HCT116 (cell line): ENCODE measurements at regions not wholly inside any gene's neighbourhood (a gene's known extent, or its start where the extent isn't known, plus 50 kb on each side); places are given as distances from the start of the nearest gene placed in this dataset.

ENCODE experiments used
- ATAC-seq: fragments of 200-7000 bp; cut with Tn5 transposase; 2 replicates; pipeline ENCODE4 v1.9.1; 2020; ENCODE audit warnings: mild to moderate bottlenecking, moderate library complexity
- BruUV-seq: library from RNA; stranded (reverse); fragments of 400-500 nt; replicated peaks from 2 replicates; lab custom pipeline; 2021; lab: Mats Ljungman, UMichigan
- CTCF ChIA-PET: fragments of 300-600 bp; sonication (Branson Sonifier 250); formaldehyde crosslinking; loops from one replicate; lab custom pipeline; 2021; ENCODE audit warnings: antibody characterized with exemption; lab: Charles Lee
- POLR2A ChIA-PET: fragments of 300-600, 350-600 bp; sonication (Branson Sonifier 250); formaldehyde crosslinking; loops from one replicate; lab custom pipeline; 2021; ENCODE audit warnings: antibody characterized with exemption; lab: Charles Lee
- RAD21 ChIA-PET, 2 experiments: fragments of 300-600 bp; sonication (Branson Sonifier 250); formaldehyde crosslinking; loops; one replicate each; lab custom pipeline; 2023; ENCODE audit warnings: low total read pairs in 2 of 2; ENCODE audit not compliant: uncharacterized antibody in 2 of 2, unreplicated experiment in 2 of 2, low non-redundant PET in 1 of 2; lab: Charles Lee
- DNase-seq: peaks from one replicate; pipeline ENCODE4 v3.0.0-alpha.2; 2010; ENCODE audit warnings: low read depth, low spot score
- H2AFZ ChIP-seq: fragments of 200-600 bp; shearing (Covaris generic), sonication (generic); 2 replicates; pipeline ENCODE4 v1.6.1; 2017; ENCODE audit warnings: low read depth, mixed run types, mixed read lengths, antibody characterized with exemption, low read length; ENCODE audit not compliant: poor library complexity, severe bottlenecking
- H3K27ac ChIP-seq: 2 replicates; pipeline ENCODE4 v1.5.1; 2012; ENCODE audit warnings: low read depth, low read length
- H3K27me3 ChIP-seq: fragments of 200-600 bp; sonication (generic); 2 replicates; pipeline ENCODE4 v1.6.1; 2016; ENCODE audit warnings: mixed run types, low read length, mixed read lengths; ENCODE audit not compliant: insufficient read depth
- H3K36me3 ChIP-seq, 2 experiments: fragments of 200-500 bp in 1 of 2; fragments of 200-600 bp in 1 of 2; sonication (Bioruptor generic) in 1 of 2; sonication (generic) in 1 of 2; 2 replicates each; pipeline versions ENCODE4 v1.5.1 to v1.6.1; 2014 to 2016; ENCODE audit warnings: low read length in 2 of 2, inconsistent platforms in 1 of 2, mixed read lengths in 1 of 2, mixed run types in 1 of 2; ENCODE audit not compliant: insufficient read depth in 2 of 2, control insufficient read depth in 1 of 2
- H3K4me1 ChIP-seq, 2 experiments: fragments of 200-600 bp in 1 of 2; sonication (generic) in 1 of 2; 2 replicates each; pipeline versions ENCODE4 v1.5.1 to v1.6.1; 2012 to 2017; ENCODE audit warnings: low read length in 2 of 2, inconsistent platforms in 1 of 2, mild to moderate bottlenecking in 1 of 2, mixed read lengths in 1 of 2, mixed run types in 1 of 2, moderate library complexity in 1 of 2; ENCODE audit not compliant: insufficient read depth in 2 of 2, control insufficient read depth in 1 of 2
- H3K4me2 ChIP-seq: fragments of 200-600 bp; sonication (generic); 2 replicates; pipeline ENCODE4 v1.6.1; 2017; ENCODE audit warnings: mixed run types, low read length, mixed read lengths
- H3K4me3 ChIP-seq, 2 experiments: fragments of 200-600 bp in 1 of 2; sonication (generic) in 1 of 2; replicated peaks in 1 of 2; 2 replicates each; pipeline ENCODE4 v1.5.1; 2011 to 2016; ENCODE audit warnings: low read length in 2 of 2, control low read depth in 1 of 2, low read depth in 1 of 2, mild to moderate bottlenecking in 1 of 2, mixed read lengths in 1 of 2, mixed run types in 1 of 2
- H3K79me2 ChIP-seq: fragments of 200-600 bp; sonication (generic); 2 replicates; pipeline ENCODE4 v1.6.1; 2017; ENCODE audit warnings: mild to moderate bottlenecking, mixed run types, low read length, moderate library complexity, mixed read lengths; ENCODE audit not compliant: insufficient read depth
- H3K9ac ChIP-seq: fragments of 200-600 bp; sonication (generic); 2 replicates; pipeline ENCODE4 v1.6.1; 2016; ENCODE audit warnings: low read length, mixed read lengths
- H3K9me2 ChIP-seq: fragments of 200-600 bp; sonication (generic), shearing (Covaris generic); 2 replicates; pipeline ENCODE4 v1.6.1; 2017; ENCODE audit warnings: mixed run types, mild to moderate bottlenecking, moderate library complexity; ENCODE audit not compliant: insufficient read depth
- H3K9me3 ChIP-seq, 2 experiments: fragments of 200-500 bp in 1 of 2; fragments of 200-600 bp in 1 of 2; sonication (Bioruptor generic) in 1 of 2; sonication (generic) in 1 of 2; 2 replicates each; pipeline ENCODE4 v1.6.1; 2014 to 2017; ENCODE audit warnings: low read length in 2 of 2, mixed read lengths in 2 of 2, inconsistent platforms in 1 of 2, low read depth in 1 of 2, mild to moderate bottlenecking in 1 of 2, mixed run types in 1 of 2, moderate library complexity in 1 of 2; ENCODE audit not compliant: control insufficient read depth in 1 of 2, insufficient read depth in 1 of 2
- H4K20me1 ChIP-seq: fragments of 200-600 bp; sonication (generic), shearing (Covaris generic); 2 replicates; pipeline ENCODE4 v1.6.1; 2017; ENCODE audit warnings: mixed run types, mild to moderate bottlenecking, moderate library complexity; ENCODE audit not compliant: insufficient read depth
- CBX3 ChIP-seq: IDR thresholded peaks from 2 replicates; pipeline ENCODE4 v1.6.1; 2012; ENCODE audit warnings: low read depth
- CEBPB ChIP-seq: IDR thresholded peaks from 2 replicates; pipeline ENCODE4 v1.6.1; 2012; ENCODE audit warnings: low read depth
- EGR1 ChIP-seq: IDR thresholded peaks from 2 replicates; pipeline ENCODE4 v1.6.1; 2012; ENCODE audit warnings: low read depth
- ELF1 ChIP-seq: IDR thresholded peaks from 2 replicates; pipeline ENCODE4 v1.6.1; 2012; ENCODE audit warnings: low read depth, borderline replicate concordance
- EZH2 ChIP-seq: fragments of 200-600 bp; sonication (generic); IDR thresholded peaks from 2 replicates; pipeline ENCODE4 v1.6.1; 2017; ENCODE audit warnings: antibody characterized with exemption, mixed run types
- EZH2phosphoT487 ChIP-seq: fragments of 200-600 bp; IDR thresholded peaks from 2 replicates; pipeline ENCODE4 v1.6.1; 2018; ENCODE audit warnings: antibody characterized with exemption, borderline replicate concordance
- FOSL1 ChIP-seq: IDR thresholded peaks from 2 replicates; pipeline ENCODE4 v1.6.1; 2012; ENCODE audit warnings: low read depth
- JUND ChIP-seq: IDR thresholded peaks from 2 replicates; pipeline ENCODE4 v1.6.1; 2012
- MAX ChIP-seq: IDR thresholded peaks from 2 replicates; pipeline ENCODE4 v1.6.1; 2012
- POLR2AphosphoS5 ChIP-seq: IDR thresholded peaks from 2 replicates; pipeline ENCODE4 v1.6.1; 2011; ENCODE audit warnings: mild to moderate bottlenecking, low read depth, low read length, moderate library complexity
- RAD21 ChIP-seq: IDR thresholded peaks from 2 replicates; pipeline ENCODE4 v1.6.1; 2012; ENCODE audit warnings: low read depth, mild to moderate bottlenecking
- SIN3A ChIP-seq: IDR thresholded peaks from 2 replicates; pipeline ENCODE4 v1.6.1; 2012; ENCODE audit warnings: low read depth
- SP1 ChIP-seq: IDR thresholded peaks from 2 replicates; pipeline ENCODE4 v1.6.1; 2012; ENCODE audit warnings: low read depth
- SRF ChIP-seq: IDR thresholded peaks from 2 replicates; pipeline ENCODE4 v1.6.1; 2012; ENCODE audit warnings: low read depth
- TCF7L2 ChIP-seq: IDR thresholded peaks from 2 replicates; pipeline ENCODE4 v1.7.0; 2011; ENCODE audit warnings: borderline replicate concordance, inconsistent platforms; ENCODE audit not compliant: insufficient read depth, insufficient read length; ENCODE audit errors: extremely low read depth
- YY1 ChIP-seq: IDR thresholded peaks from 2 replicates; pipeline ENCODE4 v1.6.1; 2011; ENCODE audit warnings: low read length, low read depth, moderate library complexity, mild to moderate bottlenecking; ENCODE audit not compliant: insufficient replicate concordance; ENCODE audit errors: extremely low read depth
- ZFX ChIP-seq: fragments of 450-650 bp; IDR thresholded peaks from 2 replicates; pipeline ENCODE4 v1.6.1; 2017
- ZNF274 ChIP-seq: fragments of 200-500 bp; sonication (Bioruptor generic); IDR thresholded peaks from 2 replicates; pipeline ENCODE4 v1.6.1; 2014; ENCODE audit warnings: mild to moderate bottlenecking, low read depth, low read length, inconsistent platforms
- intact Hi-C: fragments of 100-400 bp; cut with micrococcal nuclease; formaldehyde crosslinking; loops from 2 replicates; pipeline ENCODE4 v1.10.0; 2022
- TF ChIP-seq, protein P1 (sequence below): IDR thresholded peaks from 2 replicates; pipeline ENCODE4 v1.6.1; 2012
- TF ChIP-seq, protein P2 (sequence below): IDR thresholded peaks from 2 replicates; pipeline ENCODE4 v1.6.1; 2011; ENCODE audit warnings: mild to moderate bottlenecking, low read length, moderate library complexity; ENCODE audit not compliant: insufficient replicate concordance; ENCODE audit errors: extremely low read depth

DNA sequence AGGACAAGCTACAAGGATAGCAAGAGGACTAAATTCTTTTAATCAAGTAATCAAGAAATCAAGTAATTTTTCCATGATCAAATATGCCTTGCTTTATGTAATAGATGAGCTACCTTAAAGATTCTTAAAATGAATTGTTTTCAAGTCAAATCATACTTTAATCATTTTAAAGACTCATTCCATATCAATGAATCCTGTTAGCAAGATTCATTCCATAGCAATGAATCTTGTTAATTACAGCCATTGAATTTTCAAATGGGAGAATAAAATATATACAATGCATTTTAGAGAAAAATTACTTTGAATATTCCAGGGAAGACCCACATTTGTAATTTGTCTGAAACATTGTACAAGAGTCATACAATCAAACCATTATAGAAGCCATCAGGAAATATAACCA, 145.7 kb downstream of the RFX6 start:
- intact Hi-C loops = no loop called here
- no peak overlapping the region for H3K27ac ChIP-seq
- no TSS peak for BruUV-seq

DNA sequence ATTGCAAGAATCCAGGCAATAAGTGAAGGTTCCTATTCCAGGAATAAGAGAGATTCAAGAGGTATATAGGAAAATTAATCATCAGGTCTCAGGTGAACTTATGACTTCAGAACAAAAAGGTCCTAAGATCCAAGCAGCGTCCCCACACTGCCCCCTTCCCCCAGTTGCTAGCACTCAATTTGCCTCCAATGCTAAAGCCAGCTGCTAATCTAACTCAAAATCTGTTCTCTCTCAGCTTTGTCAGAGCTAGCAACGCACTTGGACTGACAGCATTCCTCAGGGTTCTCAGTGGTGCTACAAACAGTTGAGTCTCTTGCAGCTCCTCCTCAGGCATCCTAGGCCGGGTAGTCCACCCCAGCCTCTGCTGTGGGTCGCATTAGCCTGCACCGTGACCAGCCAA, 148.3 kb downstream of the RFX6 start:
- Histone ChIP-seq H2AFZ (no peak overlapping the region), H3K9me3 (no peaks in the 10 kb centered on the region), H4K20me1 (no peaks in the 10 kb centered on the region), H3K9ac (no peak overlapping the region), H3K4me1 (no peaks in the 10 kb centered on the region), H3K27ac (no peak overlapping the region), H3K9me2 (no peaks in the 10 kb centered on the region), H3K4me3 (no peak overlapping the region), H3K79me2 (no peaks in the 10 kb centered on the region), H3K36me3 (no peaks in the 10 kb centered on the region), H3K27me3 (no peaks in the 10 kb centered on the region), H3K4me2 (no peak overlapping the region)
- CTCF ChIA-PET = no interaction called here
- intact Hi-C loops = no loop called here
- RAD21 ChIA-PET = no interaction called here
- ATAC-seq = no peak
- DNase-seq = no peak
- POLR2A ChIA-PET = no interaction called here
- BruUV-seq = no TSS peak
- no peak for TF ChIP-seq YY1
- TF ChIP-seq SP1 = no peak
- no peak for TF ChIP-seq MAX
- no peak for TF ChIP-seq EZH2
- TF ChIP-seq RAD21 = no peak
- no peak for TF ChIP-seq JUND
- no peak for TF ChIP-seq ZFX
- TF ChIP-seq, protein P1, sequence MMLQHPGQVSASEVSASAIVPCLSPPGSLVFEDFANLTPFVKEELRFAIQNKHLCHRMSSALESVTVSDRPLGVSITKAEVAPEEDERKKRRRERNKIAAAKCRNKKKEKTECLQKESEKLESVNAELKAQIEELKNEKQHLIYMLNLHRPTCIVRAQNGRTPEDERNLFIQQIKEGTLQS = no peak
- no peak for TF ChIP-seq SIN3A
- TF ChIP-seq CBX3 = no peak
- no peak for TF ChIP-seq EZH2phosphoT487
- TF ChIP-seq EGR1 = no peak
- TF ChIP-seq CEBPB = no peak
- no peak for TF ChIP-seq ZNF274
- no peak for TF ChIP-seq ELF1
- no peak for TF ChIP-seq FOSL1

More for the DNA sequence above, 145.7 kb downstream of the RFX6 start:
- ATAC-seq = no peak
- no peak overlapping the region for H3K4me2 ChIP-seq
- no peaks in the 10 kb centered on the region for H3K9me3 ChIP-seq
- CTCF ChIA-PET = no interaction called here
- no peaks in the 10 kb centered on the region for H3K36me3 ChIP-seq
- RAD21 ChIA-PET = no interaction called here
- H4K20me1 ChIP-seq = no peaks in the 10 kb centered on the region
- no peaks in the 10 kb centered on the region for H3K4me1 ChIP-seq
- no peak for DNase-seq
- POLR2A ChIA-PET = no interaction called here
- H3K9ac ChIP-seq = no peak overlapping the region
- no peak overlapping the region for H3K4me3 ChIP-seq
- H2AFZ ChIP-seq = no peak overlapping the region
- no peaks in the 10 kb centered on the region for H3K9me2 ChIP-seq
- TF ChIP-seq POLR2AphosphoS5 = no peak
- no peak for TF ChIP-seq SRF
- no peak for TF ChIP-seq JUND
- no peak for TF ChIP-seq EZH2
- no peak for TF ChIP-seq CBX3
- no peak for TF ChIP-seq TCF7L2
- TF ChIP-seq ELF1 = no peak
- no peak for TF ChIP-seq RAD21
- TF ChIP-seq, protein P1 = no peak
- TF ChIP-seq EGR1 = no peak
- TF ChIP-seq ZNF274 = no peak
- TF ChIP-seq, protein P2, sequence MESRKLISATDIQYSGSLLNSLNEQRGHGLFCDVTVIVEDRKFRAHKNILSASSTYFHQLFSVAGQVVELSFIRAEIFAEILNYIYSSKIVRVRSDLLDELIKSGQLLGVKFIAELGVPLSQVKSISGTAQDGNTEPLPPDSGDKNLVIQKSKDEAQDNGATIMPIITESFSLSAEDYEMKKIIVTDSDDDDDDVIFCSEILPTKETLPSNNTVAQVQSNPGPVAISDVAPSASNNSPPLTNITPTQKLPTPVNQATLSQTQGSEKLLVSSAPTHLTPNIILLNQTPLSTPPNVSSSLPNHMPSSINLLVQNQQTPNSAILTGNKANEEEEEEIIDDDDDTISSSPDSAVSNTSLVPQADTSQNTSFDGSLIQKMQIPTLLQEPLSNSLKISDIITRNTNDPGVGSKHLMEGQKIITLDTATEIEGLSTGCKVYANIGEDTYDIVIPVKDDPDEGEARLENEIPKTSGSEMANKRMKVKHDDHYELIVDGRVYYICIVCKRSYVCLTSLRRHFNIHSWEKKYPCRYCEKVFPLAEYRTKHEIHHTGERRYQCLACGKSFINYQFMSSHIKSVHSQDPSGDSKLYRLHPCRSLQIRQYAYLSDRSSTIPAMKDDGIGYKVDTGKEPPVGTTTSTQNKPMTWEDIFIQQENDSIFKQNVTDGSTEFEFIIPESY = no peak
- TF ChIP-seq, all 23 proteins: peak for 0
- H3K79me2 ChIP-seq = no peaks in the 10 kb centered on the region
- no peaks in the 10 kb centered on the region for H3K27me3 ChIP-seq
